ENCODE measurements at regions not wholly inside any gene's neighbourhood (a gene's known extent, or its start where the extent isn't known, plus 50 kb on each side); places are given as distances from the start of the nearest gene placed in this dataset.

DNA sequence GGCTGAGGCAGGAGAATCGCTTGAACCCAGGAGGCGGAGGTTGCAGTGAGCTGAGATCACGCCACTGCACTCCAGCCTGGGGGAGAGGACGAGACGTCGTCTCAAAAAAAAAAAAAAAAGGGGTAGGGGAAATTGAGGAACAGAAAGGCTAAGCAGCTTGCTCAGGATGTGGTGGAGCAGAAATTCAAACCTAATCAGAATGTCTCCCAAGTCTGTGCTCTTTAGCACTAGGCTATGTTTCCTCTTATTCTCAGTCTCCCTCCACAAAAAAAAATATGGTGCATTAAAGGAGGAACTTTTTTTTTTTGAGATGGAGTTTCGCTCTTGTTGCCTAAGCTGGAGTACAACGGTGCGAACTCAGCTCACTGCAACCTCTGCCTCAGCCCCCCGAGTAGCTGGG, 114.2 kb downstream of the SLC16A1 start:
- no peak for TF ChIP-seq FOXM1 (IDR thresholded peaks at IDR 0.05; ENCODE audit: borderline replicate concordance)
- no peak for TF ChIP-seq BHLHE40 (IDR thresholded peaks at IDR 0.05; ENCODE audit: borderline replicate concordance)
- TF ChIP-seq SP1 (IDR thresholded peaks at IDR 0.05) = no peak
- no peak for TF ChIP-seq NFRKB (IDR thresholded peaks at IDR 0.05)
- no peak for TF ChIP-seq L3MBTL2 (conservative IDR thresholded peaks at IDR 0.05)
- no peak for TF ChIP-seq FOXK2 (IDR thresholded peaks at IDR 0.05)

All from HEK293T (cell line).